K562 (cell line): ENCODE measurements at regions not wholly inside any gene's neighbourhood (a gene's known extent, or its start where the extent isn't known, plus 50 kb on each side); places are given as distances from the start of the nearest gene placed in this dataset.
"Not testable (repeated sequence)": the region's sequence is repeated elsewhere in the genome, so short reads cannot be mapped to it uniquely, and the experiment has no call there.

Experiments
- ARNT ChIP-seq, 2 experiments: fragments of 450-650 bp; IDR thresholded peaks; 2 replicates each; pipeline ENCODE4 v1.6.1; 2016; ENCODE audit warnings: mild to moderate bottlenecking in 1 of 2
- EZH2 ChIP-seq: IDR thresholded peaks from 2 replicates; pipeline ENCODE4 v1.6.1; 2012; ENCODE audit warnings: low read depth, mild to moderate bottlenecking, inconsistent platforms, low read length, borderline replicate concordance
- MEF2A ChIP-seq: IDR thresholded peaks from 2 replicates; pipeline ENCODE4 v1.6.1; 2011; ENCODE audit warnings: low read depth, mild to moderate bottlenecking, low read length, moderate library complexity; ENCODE audit not compliant: control insufficient read depth
- POLR2A ChIP-seq: fragments of 450-650 bp; conservative IDR thresholded peaks from 2 replicates; pipeline ENCODE4 v1.6.1; 2016
- SPI1 ChIP-seq: IDR thresholded peaks from 2 replicates; pipeline ENCODE4 v1.6.1; 2011; ENCODE audit warnings: low read depth, low read length, control low read depth, borderline replicate concordance
- TAF1 ChIP-seq: IDR thresholded peaks from 2 replicates; pipeline ENCODE4 v1.6.1; 2011; ENCODE audit warnings: mild to moderate bottlenecking, low read length, moderate library complexity; ENCODE audit not compliant: insufficient read depth, control insufficient read depth, severe bottlenecking; ENCODE audit errors: extremely low read depth
- ZBTB1 ChIP-seq: sonication (generic); formaldehyde crosslinking; IDR thresholded peaks from 2 replicates; pipeline ENCODE4 v1.8.1; 2023; ENCODE audit warnings: missing genetic modification reagents, low read depth, mild to moderate bottlenecking, borderline replicate concordance
- TF ChIP-seq, protein P1 (sequence below): fragments of 250-450 bp; sonication (Bioruptor Pico); IDR thresholded peaks from 2 replicates; pipeline ENCODE4 v1.5.0; 2021
- TF ChIP-seq, protein P2 (sequence below), 3 experiments: IDR thresholded peaks in 2 of 3; conservative IDR thresholded peaks in 1 of 3; 2 replicates each; pipeline ENCODE4 v1.5.1; 2011 to 2012; ENCODE audit warnings: low read length in 3 of 3, mild to moderate bottlenecking in 3 of 3, control low read depth in 2 of 3, improper control_type of control experiment in 1 of 3, inconsistent platforms in 1 of 3, low read depth in 1 of 3, mixed read lengths in 1 of 3, moderate library complexity in 1 of 3; ENCODE audit not compliant: insufficient read depth in 2 of 3

- TF ChIP-seq MEF2A; TAF1; EZH2; ZBTB1 (CRISPR knock-in tag); SPI1; POLR2A; ARNT (IDR thresholded peaks at IDR 0.05): not testable (repeated sequence)
- TF ChIP-seq, protein P1, sequence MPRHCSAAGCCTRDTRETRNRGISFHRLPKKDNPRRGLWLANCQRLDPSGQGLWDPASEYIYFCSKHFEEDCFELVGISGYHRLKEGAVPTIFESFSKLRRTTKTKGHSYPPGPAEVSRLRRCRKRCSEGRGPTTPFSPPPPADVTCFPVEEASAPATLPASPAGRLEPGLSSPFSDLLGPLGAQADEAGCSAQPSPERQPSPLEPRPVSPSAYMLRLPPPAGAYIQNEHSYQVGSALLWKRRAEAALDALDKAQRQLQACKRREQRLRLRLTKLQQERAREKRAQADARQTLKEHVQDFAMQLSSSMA, result not testable (repeated sequence)
- TF ChIP-seq, protein P2, sequence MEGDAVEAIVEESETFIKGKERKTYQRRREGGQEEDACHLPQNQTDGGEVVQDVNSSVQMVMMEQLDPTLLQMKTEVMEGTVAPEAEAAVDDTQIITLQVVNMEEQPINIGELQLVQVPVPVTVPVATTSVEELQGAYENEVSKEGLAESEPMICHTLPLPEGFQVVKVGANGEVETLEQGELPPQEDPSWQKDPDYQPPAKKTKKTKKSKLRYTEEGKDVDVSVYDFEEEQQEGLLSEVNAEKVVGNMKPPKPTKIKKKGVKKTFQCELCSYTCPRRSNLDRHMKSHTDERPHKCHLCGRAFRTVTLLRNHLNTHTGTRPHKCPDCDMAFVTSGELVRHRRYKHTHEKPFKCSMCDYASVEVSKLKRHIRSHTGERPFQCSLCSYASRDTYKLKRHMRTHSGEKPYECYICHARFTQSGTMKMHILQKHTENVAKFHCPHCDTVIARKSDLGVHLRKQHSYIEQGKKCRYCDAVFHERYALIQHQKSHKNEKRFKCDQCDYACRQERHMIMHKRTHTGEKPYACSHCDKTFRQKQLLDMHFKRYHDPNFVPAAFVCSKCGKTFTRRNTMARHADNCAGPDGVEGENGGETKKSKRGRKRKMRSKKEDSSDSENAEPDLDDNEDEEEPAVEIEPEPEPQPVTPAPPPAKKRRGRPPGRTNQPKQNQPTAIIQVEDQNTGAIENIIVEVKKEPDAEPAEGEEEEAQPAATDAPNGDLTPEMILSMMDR (IDR thresholded peaks at IDR 0.05 in 2 of 3, conservative IDR thresholded peaks at IDR 0.05 in 1 of 3; ENCODE audit: insufficient read depth in 2 of 3, low read depth in 1 of 3, low read length in 3 of 3), result not testable (repeated sequence)
These were observed 288.9 kb upstream of the NDST3 start for GRCh38 chr4:117745379-117745778.
